SW480 (cell line): ENCODE measurements at regions not wholly inside any gene's neighbourhood (a gene's known extent, or its start where the extent isn't known, plus 50 kb on each side); places are given as distances from the start of the nearest gene placed in this dataset.
A peak's percentile ranks its signal among the peaks of the same experiment; 100 is the strongest.

Experiments used
- DNase-seq: peaks from one replicate; pipeline ENCODE4 v3.0.0-alpha.2; 2016; ENCODE audit warnings: low spot score

GRCh38 chr16:72502594-72503005 is 330.6 kb upstream of the PMFBP1 start:
- peak; percentile 12 for DNase-seq

DNA sequence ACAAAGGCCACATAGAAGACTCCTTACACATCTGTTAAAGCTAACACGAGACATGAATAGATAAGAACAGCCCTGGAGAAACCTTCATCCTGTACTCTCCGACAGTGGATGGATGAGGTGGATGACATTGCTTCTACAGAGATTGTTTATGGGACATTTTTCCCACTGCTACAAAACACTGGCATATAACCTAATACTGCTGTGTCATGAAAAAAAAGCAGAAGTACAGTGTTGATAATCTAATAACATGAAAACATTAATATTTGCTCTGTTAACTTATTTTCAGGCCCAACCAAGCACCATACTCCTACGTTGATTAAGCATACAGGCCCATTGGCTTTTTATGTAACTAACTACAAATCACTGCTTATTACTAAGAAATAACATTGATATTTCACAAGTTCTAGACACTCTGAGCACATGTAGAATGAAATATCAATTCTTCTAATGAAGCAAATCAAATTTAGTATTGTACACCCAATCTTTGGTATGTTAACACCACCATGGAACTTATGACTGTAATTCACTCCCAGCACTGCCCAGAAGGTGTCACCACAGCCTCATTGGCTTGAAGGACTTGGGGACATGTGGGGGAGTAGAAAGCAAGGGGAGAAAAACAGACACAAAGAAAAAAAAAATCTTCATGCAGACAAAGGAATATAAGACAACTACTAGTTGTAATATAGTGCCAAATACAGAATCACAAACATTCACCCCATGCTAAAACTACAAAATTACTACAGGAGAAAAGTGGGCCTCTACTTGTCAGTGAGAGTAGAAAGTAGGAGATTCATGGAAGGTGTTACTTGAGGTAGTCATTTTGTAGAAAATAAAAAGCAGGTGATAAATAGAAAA is 330.0 kb upstream of the PMFBP1 start:
- DNase-seq: peak; percentile 68

DNA sequence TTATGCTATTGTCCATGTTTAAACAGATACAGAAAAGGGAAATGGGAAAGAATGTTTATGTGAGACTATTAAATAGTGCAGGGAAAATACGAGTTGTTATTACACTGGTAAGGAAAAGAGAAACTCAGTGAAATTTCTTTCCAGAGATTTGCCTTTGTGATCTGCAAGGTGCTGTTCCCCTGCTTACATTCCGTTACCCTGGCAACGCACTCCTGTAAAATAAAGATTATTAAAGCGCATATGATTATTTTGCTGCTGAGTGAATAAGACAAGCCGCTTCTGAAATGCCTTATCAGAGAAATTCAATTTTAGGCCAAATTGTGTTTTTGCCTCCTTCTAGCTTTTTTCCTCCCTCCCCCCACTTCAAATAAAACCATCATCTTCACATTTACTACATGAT is 328.6 kb upstream of the PMFBP1 start:
- DNase-seq: no peak

GRCh38 chr16:72493716-72494415 is 321.9 kb upstream of the PMFBP1 start:
- DNase-seq: no peak

DNA sequence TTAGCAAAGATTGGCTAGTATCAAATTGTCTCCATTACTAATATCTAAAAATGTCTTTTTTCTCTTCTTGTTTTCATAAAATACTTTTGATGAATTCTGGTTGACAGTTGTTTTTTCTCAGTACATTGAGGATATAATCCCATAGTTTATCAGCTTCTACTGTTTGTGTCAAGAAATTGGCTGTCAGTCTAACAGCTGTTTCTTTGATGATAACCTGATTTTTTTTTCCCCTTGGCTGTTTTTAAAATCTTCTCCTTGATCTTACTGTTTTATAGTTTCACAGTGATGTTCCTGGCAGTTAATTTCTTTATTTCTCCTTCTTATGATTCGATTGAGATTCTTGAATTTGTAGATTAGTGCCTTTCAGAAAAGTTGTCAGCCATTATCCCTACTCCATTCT is 315.3 kb upstream of the PMFBP1 start:
- no peak for DNase-seq

GRCh38 chr16:72482695-72483094 is 310.7 kb upstream of the PMFBP1 start:
- no peak for DNase-seq

- no peak for DNase-seq
Observed at GRCh38 chr16:72481419-72481818, 309.5 kb upstream of the PMFBP1 start.

- no peak for DNase-seq
Observed at GRCh38 chr16:72480911-72481310, 309.0 kb upstream of the PMFBP1 start.

DNA sequence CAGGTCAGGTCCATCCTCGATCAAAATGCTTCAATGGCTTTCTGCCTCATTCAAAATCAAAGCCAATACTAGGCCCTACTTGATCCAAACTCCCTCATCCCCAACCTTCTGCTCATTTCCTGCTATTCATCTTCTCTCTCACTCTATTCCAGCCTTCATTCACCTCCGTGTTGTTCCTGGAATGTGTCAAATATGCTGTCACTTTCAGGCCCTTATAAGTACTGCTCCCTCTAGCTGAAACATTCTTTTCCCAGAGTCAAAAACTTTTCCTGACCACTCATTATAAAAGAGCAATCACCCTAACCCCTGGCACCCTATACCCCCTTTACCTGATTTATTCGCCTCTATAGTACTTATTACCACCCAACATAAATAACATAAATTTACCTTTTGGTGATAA is 303.7 kb upstream of the PMFBP1 start:
- DNase-seq: no peak

- DNase-seq: peak; percentile 73
Observed at GRCh38 chr16:72474501-72475123, 302.7 kb upstream of the PMFBP1 start.

- no peak for DNase-seq
Observed at GRCh38 chr16:72473631-72474030, 301.7 kb upstream of the PMFBP1 start.

- no peak for DNase-seq
Observed at GRCh38 chr16:72471317-72471924, 299.5 kb upstream of the PMFBP1 start.

GRCh38 chr16:72470541-72470940 is 298.6 kb upstream of the PMFBP1 start:
- DNase-seq: no peak

DNA sequence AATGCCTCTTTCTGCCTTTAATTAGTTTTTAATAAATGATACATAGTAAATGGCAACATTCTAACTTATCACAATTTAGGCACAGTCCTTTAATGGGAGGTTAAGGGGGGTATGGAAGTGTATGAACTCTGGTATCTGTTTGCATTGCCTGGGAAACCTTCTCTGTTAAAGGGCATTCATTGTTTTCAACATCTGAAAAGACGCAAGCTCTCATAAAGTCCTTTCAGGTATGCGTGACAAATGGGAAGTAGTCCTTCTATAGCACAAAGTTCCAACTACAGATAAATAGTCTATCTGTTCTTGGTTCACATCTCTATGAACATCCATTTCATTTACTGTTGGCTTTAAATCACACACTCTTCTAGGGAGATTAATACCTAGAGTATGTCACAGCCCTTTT is 298.0 kb upstream of the PMFBP1 start:
- no peak for DNase-seq

DNA sequence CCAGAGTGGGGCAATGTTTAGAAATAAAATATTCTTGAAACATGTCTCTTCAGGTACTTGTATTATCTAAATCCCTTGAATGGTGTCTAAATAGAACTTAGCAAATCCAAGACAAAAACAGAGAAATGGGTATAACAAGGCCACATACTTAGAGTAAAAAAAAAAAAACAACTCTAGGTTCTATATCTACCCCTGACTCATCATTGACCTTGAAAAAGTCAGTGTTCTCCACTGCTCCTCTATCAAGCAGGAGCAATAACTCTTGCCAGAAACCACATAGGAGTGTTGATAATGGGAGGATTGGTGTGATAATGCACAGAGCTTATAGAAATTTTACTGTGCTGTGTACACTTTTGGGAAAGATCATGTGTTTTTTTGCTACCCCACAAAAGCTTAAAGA is 296.6 kb upstream of the PMFBP1 start:
- no peak for DNase-seq

DNA sequence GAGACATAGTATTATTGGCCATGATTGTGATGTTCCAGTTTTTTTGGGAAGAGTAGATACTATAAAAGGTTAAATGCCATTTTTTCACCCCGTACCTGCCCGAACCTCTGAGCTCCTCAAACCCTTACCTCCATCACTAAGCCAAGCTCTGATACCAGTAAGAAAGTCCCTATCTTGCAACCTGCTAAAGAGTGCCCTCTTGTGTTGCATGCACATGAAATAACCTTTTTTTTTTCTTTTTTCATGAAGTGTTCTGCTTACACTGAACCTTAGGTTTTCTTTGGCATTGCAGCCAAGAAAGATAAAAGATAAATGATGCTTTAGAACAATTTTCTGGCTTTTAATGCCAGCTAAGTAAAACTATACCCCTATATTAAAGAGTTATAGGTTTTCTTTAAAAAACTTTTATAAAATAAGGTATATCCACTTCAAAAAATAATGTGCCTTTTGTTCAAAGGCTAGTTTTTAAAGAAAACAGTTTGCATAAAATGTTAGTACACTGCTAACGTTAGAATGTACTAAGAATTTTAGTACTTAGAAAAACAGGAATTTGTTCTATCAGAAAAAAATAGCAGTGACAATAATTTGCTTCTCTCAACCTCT is 295.3 kb upstream of the PMFBP1 start:
- peak; percentile 38 for DNase-seq

DNA sequence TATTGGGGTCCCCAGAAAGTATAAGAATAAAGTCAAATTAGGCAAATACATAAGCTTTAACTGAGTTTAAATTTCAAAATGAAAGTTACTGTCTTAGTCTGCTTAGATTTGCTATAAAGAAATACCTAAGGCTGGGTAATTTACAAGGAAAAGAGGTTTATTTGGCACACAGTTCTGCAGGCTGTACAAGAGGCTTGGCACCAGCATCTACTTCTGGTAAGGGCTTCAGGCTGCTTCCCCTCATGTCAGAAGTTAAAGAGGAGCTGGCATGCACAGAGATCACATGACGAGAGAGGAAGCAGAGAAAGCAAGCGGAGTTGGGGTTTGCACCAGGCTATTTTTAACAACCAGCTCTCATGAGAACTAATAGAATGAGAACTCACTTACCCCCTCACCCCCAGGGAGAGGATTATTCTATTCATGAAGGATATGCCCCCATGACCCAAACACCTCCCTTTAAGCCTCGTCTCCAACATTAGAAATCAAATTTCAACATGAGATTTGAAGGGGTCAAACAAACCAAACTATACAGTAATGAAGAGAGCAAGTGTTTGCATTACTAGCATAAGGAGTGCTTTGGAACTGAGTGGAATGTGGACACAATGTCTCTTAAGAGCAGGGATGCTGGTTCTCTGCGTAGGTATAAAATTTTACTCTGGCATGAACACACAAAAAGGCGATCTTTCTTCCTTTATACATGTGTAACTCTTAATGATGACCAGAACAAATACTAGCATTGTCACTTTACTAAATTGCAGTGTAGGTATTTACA is 292.8 kb upstream of the PMFBP1 start:
- DNase-seq: no peak

GRCh38 chr16:72464052-72464451 is 292.1 kb upstream of the PMFBP1 start:
- DNase-seq: no peak

GRCh38 chr16:72458035-72458434 is 286.1 kb upstream of the PMFBP1 start:
- no peak for DNase-seq

DNA sequence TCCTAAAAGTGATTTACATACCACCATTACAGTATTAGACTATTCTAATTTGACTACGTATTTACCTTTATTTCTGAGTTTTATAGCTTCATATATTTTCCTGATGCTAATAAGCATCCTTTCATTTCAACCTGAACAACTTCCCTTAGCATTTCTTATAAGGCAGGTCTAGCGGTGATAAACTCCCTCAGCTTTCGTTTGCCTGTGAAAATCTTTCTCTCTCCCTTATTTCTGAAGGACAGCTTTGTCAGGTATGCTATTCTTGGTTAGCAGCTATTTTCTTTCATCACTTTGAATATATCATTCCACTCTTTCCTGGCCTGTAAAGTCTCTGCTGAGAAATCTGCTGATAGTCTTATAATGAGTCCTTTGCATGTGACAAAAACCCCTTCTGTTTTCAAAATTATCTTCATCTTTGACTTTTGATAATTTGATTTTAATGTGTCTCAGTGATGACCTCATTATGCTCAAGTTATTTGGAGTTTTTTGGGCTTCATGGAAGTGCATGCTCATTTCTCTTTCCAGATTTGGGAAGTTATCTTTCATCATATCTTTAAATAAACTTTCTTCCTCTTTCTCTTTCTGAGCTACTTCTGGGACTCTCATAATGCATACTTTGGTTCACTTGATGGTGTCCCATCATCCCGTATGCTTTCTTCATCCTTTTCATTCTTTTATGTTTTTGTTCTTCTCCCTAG is 285.4 kb upstream of the PMFBP1 start:
- DNase-seq: no peak
